HG02571 (cell line): ENCODE measurements at regions not wholly inside any gene's neighbourhood (a gene's known extent, or its start where the extent isn't known, plus 50 kb on each side); places are given as distances from the start of the nearest gene placed in this dataset.

ENCODE experiments used
- ATAC-seq: cut with Tn5 transposase; IDR thresholded peaks from one replicate; pipeline ENCODE4 v1.9.1; 2021; ENCODE audit warnings: mild to moderate bottlenecking, moderate library complexity; ENCODE audit not compliant: unreplicated experiment

GRCh38 chr14:34247605-34248004 is 214.4 kb downstream of the SPTSSA start:
- ATAC-seq = no peak

DNA sequence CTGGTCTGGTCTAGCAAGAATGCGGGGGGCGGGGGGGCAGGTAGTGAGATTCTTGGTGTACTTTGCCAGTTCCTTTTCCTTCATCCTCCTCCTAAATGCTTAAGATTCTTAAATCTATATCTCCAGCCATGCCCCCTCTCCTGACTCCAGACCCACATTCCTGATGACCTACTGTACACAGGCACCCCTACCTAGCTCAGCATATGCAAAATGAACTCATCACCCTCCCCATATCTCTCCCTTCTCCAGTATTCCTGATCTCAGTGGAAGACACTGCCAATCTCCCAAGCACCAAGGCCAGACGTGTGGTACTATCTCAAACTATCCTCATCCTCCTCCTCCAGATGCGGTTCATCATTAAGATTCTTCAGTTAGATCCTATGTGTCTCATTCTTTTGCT is 215.8 kb downstream of the SPTSSA start:
- no peak for ATAC-seq

GRCh38 chr14:34243401-34243800 is 218.6 kb downstream of the SPTSSA start:
- no peak for ATAC-seq

DNA sequence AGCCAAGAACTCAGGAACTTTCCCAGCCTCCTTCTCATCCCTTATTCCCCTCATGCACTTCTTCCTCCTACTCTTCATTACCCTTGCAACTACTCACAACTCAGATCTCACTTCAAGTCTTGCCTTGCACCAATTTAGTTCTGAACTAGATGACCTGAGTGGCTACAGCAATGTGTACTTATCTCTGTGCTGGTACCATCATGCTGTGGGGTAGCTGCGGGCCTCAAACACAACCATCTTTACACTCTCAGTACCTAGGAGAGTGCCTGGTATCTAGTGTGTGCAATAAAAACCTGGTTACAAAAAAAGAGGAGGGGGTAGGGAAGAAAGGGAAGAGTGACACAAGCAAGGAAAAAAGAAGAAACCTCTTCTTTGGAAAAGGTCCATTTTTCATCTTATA is 219.0 kb downstream of the SPTSSA start:
- ATAC-seq = no peak

DNA sequence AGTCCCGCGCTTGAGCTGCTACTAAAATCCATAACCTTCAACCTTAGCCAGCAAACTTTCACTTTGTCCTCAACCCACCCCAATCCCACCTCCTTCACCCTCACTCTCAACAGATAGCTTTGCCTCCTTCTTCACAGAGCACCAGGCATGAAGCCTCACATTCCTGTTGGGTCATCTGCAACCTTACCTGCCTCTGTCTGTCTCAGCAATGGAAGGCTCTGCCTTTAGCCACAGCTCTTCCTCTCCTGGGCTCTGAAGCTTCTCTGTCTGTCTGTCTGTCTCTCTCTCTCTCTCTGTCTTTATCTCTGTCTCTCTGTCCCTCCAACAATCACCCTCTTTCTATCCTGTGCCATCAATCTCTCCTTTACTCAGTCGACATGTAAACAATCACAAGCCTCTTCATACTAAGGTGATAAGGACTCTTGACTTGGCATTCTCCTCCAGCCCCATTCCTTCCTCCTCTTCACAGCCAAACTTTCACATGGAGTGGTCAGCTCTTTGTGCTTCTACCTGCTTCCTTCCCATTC is 220.8 kb downstream of the SPTSSA start:
- no peak for ATAC-seq

DNA sequence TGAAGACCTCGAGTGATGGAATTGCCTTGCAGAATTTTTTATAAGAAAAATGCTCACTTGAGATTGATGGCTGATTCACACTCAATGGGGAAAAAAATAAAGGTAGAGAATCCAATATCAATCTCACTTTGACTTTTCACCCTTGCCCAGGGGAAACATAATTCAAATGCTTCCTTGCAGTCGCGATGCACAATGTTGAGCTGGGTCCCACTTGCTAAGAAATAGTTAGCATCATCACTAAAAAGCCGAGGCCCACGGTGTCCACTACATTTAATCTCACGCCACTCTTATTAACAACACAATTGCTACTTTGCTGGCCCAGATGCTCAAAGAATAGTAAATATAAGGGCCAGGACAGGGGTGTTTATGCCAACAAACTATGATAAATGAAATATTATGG is 223.4 kb downstream of the SPTSSA start:
- no peak for ATAC-seq

DNA sequence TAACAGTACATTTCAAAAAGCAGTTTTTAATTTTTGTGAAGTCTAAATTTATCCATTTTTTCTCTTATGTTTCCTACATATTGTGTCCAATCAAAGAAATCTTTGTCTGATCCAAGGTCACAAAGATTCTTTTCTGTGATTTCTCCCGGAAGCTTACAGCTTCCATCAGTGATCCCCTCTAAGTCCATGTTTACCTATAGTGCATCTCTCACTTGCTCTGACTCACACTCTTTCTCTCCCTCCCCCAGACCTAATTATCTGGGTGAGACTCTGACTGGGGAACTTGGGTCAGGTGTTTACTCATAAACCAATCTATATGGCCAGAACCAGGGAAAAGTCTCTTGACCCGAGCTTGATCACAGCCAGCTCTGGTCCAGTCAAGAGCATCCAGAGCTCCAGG is 224.4 kb downstream of the SPTSSA start:
- ATAC-seq = no peak

GRCh38 chr14:34237081-34237480 is 225.0 kb downstream of the SPTSSA start:
- ATAC-seq = no peak

DNA sequence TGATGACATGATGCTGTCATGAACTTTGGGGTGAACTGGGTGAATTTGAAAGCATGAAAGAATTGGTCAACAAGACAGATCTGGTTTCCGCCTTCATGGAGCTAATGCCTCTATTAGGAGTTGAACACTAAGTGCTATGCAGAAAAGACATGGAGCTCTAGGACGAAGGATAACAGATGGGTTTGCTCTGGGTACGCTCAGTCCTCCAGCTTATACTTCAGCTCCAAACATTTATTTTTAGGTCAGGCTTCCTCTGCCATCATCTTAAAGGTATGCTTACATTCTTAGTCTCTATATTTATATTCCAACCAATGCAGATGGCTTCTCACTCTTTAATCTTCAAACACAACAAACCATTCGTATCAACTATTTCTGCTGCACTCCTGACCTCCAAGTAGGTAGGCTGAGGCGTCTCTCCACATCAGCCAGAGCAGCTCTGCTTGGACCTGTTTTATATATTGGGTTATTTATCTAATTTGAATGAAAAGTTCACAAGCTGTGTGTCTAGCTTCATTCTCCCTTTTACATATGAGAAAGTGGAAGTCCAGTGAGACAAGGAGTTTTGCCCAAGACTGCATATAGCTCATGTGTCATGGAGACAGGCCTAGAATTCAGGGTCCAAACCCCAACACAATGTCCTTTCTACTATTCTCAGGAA is 226.3 kb downstream of the SPTSSA start:
- no peak for ATAC-seq

GRCh38 chr14:34234258-34234657 is 227.8 kb downstream of the SPTSSA start:
- ATAC-seq = no peak

DNA sequence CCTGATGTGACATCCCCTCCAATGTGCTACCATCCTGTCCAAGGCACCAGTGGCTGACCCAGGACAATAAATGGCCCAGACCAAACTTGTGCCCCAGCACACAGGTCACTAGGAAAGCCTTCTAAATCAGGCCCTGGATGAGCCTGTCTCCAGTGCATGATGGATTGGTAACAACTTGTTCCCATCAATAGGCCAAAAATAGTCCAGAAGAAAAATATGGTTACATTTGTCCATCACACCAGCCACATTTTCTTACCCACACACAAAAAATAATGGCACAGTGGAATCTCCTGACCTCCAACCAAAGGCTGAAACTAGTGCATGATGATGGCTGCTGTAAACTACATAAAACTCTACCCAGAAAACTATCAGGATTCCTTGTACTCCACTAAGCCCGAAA is 228.4 kb downstream of the SPTSSA start:
- no peak for ATAC-seq

DNA sequence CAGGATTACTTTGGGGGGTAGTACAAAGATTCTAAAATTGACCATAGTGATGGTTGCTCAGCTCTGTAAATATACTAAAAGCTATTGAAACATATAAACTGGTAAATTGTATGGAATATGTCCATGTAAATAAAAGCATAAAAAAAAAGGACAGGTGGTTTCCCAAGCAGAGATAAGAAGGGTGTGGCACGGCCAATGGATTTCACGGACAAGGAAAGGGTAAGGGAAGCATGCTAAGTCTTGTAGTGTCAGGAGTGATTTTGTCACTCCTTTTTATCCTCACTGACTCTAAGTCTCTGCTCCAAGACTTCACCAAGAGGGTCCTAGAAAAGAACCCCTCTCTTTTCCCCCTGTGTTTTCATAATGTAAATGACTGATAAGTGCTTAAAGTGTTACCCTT is 229.2 kb downstream of the SPTSSA start:
- ATAC-seq = no peak

- no peak for ATAC-seq
Measured at GRCh38 chr14:34231626-34232025, 230.4 kb downstream of the SPTSSA start.

GRCh38 chr14:34229140-34229539 is 232.9 kb downstream of the SPTSSA start:
- no peak for ATAC-seq

GRCh38 chr14:34228650-34228976 is 233.4 kb downstream of the SPTSSA start:
- no peak for ATAC-seq

GRCh38 chr14:34227834-34228649 is 234.0 kb downstream of the SPTSSA start:
- peak; percentile 78 for ATAC-seq

DNA sequence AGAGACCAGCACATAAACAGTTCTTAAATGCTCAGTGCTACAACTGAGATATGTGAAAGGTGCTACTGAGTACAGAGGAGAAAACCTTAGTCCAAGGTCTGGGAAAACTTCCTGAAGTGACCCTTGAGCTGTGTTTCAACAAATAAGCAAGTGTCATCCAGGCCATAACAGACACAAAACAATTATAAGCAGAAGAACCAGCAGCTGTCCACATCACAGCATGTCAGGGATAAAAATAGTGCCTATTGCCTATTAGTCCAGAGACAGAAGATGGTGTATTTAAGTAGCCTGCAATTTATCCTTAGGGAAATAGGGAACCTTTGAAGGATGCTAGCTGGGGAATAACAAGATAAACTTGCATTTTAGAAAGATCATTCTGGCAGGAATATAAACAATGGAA is 237.8 kb downstream of the SPTSSA start:
- no peak for ATAC-seq

- ATAC-seq = no peak
Measured at GRCh38 chr14:34223373-34224148, 238.5 kb downstream of the SPTSSA start.

DNA sequence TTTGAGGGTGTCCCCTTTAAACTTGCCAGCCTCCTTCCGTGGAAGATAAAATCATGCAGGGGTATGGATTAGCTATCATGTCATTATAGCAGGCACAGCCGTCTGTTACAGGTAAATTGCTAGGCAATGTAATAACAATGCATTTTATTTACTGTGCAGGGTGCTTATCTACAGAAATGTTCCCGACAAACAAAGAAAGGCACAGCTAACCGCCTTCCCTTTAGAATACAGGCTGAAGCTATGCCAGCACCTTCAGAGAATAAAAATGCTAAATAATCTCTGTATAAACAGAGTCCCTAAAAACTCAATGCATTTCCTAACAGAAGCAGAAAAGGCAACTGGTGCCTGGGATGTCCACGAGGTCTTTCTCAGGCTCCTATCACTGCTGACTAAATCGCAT is 239.2 kb downstream of the SPTSSA start:
- no peak for ATAC-seq

GRCh38 chr14:34222122-34222521 is 239.9 kb downstream of the SPTSSA start:
- ATAC-seq = no peak

GRCh38 chr14:34220921-34221320 is 241.1 kb downstream of the SPTSSA start:
- ATAC-seq = peak; percentile 89

DNA sequence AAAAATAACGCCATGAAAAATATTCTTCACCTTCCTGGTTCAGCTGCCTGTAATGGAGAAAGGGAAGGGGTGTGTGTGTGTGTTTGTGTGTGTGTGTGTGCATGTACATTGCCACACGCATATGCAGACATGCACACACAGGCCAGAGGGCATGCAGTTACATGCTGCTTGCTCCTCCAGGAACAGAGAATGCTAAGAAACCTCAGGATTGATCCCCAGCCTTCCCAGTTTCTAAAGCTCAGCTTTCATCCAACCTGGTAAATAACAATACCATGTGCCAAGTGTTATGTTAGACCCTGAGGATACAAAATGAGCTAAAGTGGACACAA is 241.7 kb downstream of the SPTSSA start:
- no peak for ATAC-seq
